ENCODE measurements at regions not wholly inside any gene's neighbourhood (a gene's known extent, or its start where the extent isn't known, plus 50 kb on each side); places are given as distances from the start of the nearest gene placed in this dataset.
"Not testable (repeated sequence)": the region's sequence is repeated elsewhere in the genome, so short reads cannot be mapped to it uniquely, and the experiment has no call there.

DNA sequence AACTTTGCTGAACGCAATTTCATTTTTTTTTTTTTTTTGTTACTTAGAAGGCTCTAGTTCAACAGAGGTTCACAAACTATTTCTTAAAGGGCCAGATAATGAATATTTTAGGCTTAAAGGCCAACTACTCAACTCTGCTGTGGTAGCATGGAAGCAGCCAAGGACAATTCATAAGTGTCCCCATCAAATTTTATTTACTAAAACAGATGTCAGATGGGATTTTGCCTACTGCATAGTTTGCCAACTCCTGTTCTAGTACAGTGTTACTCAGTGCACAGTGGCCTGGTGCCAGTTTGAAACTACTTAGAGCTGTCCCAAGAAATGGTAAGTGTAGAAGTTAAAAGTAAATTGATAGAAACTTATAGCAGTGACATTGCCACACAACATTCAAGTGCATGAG lies 949.4 kb upstream of the FANCL start:
- no peak for DNase-seq

DNA sequence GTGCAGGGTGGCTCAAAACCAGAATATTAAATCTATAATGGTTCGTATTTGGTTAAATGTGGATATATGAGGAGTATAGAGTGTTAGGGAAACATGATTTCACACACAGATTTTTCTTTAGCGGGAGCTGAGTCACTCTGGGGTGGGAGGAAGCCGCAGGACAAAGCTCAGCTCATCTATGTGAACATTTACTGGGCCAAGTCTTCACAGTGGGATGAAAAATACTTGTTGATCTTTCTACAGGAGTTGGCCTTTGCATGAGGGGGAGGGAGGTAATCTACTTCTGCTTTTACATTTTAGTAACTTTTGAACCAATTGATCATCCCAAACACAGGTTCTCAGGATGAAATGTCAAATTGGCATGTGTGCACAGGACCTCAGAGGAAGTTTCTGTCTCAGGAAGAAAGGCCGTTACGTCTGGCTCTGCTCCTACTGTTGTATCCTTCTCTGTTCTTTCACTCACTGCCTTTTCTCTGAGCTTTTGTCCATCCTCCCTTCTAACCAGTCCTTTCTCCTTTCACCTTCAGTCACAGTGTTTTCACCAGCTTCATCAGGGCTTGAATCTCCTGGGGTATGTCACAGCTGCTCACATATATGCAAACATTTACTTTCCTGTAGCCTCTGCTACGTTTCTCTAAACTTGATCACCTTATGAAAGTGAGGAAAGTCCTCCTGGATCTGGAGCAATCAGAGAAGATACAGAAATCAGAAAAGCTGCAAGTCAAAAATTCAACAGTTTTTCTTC lies 943.3 kb upstream of the FANCL start:
- DNase-seq, result no peak

DNA sequence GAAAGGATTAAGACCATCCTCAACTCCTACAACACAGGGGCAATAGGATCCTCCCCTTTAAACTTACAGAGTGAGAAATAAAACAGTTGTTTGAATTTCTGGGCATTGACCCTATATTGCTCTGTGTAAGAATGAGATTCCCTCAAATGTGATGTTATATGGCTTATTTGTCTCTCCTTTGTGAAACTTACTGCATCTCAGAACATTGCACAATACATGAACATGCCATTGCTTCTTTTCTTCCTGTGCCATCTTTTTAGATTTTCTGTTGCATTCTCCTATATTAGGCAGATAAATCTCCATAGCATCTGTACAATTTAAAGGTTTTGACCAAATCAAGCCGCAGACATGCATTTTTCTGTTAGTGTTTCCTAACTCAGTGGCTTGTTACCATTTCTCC lies 941.9 kb upstream of the FANCL start:
- no peak for DNase-seq

DNA sequence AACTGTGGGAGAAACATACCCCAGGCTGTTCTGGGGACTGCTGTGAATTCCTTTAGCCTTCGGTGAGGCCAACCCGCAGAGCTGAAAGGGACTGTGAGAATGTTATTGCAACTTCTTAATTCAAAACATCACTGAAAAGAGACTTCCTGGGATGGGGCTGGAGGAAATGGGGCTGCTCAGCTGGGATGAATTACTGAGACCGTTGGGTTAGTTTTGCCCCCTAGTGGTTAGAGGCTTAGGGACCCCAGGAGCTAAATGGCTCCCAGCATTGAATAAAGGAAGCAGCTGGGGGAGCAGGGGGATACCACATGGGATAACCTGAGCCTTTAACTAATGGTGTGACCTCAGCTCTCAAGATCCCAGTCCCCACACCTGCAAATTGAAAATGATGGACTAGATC lies 941.1 kb upstream of the FANCL start:
- peak; percentile 1 for DNase-seq

DNA sequence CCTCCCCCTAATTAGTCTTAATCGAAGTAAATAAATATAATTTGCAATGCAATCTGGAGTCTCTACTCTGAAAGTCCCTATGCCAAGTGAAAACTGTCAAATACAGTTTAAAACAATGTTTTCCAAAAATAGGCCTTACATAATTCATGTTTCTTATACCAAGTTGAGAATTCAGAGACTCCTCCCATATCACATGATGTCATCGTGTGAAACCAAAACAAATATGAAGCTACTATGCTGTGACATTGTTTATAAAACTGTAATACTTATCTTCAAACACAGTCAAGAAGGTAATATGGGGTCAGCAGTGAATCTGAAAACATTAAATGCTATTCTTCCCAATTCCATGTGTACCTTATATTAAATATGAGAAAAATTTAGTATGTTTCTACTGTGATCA lies 940.2 kb upstream of the FANCL start:
- no peak for DNase-seq

DNA sequence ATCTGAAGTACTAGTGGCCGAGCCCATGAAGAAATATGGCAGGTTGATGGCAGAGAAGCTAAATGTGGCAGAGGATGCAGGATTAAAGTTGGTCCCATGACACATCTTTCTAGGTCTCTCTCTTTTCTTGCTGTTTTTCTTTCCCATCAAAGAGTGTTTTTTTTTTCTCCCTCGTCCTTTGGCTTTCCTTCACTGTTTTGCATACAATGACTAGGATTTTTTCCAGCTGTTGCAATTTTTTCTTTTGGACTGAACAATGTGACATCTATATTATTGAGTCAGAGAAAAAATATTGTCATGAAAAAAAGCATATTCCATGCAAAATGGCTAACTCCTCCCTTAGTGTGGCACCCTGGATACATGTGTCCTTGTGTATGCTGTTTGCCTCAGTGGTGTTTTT lies 939.5 kb upstream of the FANCL start:
- DNase-seq, result no peak

DNA sequence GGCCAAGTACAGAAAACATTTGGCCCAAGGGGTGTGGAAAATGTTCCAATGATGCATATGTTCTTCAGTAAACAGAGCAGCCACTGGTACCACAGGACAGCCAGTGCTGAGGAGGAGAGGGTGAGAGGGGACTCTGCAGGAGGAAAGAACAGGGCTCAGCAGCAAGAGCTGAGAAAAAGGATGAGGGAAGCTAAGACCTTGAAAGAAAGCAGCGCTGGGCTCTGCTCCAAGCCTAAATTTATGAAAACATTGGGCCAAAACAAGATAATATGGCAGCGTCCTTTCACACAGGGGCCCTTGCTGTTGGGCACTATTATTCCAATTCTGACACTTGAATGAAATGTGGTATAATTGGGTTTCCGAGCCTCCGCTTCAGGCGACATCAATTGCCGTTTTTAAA lies 939.0 kb upstream of the FANCL start:
- DNase-seq, result no peak

DNA sequence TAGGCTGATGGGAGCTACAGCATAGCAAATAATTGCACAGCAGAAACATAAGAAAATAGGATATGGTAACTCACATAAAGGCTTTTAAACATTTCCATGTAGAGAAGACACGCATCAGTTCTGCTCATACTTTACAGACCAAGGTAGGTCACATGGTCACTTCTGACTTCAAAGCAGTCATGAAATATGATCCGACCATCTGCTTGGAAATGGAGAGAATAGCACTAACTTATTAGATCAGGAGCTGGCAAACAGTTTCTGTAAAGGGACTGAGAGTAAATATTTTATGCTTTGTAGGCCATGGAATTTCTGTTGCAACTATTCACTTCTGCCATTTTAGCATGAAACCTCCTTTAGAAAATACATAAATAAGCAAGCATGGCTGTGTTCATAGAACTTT lies 936.6 kb upstream of the FANCL start:
- no peak for DNase-seq

DNA sequence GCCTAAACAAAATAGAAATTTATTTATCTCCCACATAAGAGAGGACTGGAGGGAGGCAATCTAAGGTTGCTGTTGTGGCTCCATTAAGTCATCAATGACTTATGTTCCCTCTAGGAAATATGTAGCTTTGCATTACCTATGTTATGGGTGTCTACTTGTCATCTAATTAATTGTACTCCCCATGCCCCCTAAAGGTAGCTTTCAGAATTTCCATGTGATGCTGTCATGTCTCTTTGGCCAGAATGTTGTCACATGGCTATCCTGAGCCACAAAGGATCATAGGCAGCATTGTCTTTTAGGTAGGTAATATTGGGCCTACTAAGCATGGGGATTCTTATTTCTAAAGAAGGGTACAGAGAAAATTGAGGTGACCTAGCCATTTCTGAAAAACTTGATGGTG lies 935.6 kb upstream of the FANCL start:
- peak; percentile 1 for DNase-seq

DNA sequence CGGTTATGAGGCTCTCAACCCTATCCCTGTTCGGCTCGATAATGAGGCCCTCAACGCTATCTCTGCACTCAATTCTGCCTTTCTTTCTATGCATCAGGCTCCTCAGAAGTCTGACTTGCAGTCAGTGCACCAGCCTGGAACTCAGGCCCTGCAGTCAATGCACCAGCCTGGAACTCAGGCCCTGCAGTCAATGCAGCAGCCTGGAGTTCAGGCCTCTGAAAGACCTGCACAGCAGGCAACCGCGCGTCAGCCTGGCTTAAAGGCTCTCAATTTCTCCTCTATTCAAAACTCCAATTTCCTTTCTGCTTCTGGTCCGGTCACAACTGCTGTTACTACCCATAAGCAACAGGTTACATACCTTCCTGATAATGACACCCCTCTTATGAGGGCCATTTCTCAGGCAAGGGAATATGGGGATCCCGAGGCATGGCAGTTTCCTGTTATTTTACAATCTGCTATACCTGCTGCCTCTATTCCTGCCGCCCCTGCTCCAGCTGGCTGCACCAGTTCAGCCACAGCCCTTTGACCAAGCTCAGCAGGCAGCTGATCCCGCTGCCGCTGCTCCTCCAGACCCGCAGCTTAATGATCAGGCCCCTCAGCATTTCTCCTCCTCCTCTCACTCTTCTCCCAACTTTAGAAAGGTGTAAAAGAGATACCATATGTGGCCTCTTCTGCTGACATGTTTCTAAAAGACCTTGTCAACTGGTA lies 933.6 kb upstream of the FANCL start:
- DNase-seq, result no peak

DNA sequence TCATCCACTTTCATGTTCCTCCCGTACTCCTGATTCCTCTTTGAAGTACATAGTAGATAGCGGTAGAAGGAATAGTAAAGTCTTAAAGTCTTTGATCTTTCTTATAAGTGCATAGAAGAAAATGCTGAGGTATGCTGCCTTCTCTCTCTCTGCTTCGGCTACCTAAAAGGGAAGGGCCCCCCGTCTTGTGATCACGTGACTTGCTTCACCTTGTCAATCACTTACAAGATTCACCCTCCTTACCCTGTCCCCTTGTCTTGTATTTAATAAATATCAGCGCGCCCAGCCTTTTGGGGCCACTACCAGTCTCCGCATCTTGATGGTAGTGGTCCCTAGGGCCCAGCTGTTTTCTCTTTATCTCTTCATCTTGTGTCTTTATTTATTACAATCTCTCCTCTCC lies 932.2 kb upstream of the FANCL start:
- no peak for DNase-seq

DNA sequence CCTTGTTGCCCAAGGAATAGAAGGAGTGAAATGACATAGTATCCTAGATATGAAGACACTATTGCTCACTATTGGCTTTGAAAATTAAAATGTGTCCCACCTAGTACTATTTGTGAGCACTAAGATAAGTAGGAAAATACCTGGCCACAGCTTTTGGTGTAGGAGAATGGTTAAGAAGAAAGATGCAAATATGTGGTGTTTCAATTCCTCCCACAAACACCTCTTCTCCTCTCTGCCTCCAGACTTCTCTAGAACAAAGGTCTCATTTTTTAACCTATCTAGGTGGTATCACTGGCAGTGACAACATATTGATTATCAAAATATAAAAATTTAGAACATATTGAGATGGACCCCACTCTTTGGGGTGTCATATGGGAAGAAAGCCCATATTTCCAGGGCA lies 929.9 kb upstream of the FANCL start:
- DNase-seq, result no peak

DNA sequence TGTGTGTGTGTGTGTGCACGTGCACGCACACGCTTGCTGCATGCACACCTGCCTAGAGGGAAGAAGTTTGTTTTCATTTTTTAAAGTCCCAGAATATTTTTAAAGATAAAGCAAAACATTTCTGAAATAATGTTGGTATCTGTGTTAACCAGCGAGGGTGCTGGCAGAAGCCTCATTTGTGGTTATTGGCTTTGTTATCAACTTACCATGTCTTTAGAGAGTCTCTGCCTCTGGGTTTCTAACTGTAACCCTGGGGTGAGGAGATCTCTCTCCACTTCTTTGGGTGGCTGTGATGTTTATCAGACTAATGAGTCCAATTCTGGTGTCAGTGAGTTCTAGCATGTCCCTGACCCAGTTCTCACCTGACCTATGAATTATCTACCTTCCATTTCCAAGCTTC lies 927.6 kb upstream of the FANCL start:
- DNase-seq, result no peak

DNA sequence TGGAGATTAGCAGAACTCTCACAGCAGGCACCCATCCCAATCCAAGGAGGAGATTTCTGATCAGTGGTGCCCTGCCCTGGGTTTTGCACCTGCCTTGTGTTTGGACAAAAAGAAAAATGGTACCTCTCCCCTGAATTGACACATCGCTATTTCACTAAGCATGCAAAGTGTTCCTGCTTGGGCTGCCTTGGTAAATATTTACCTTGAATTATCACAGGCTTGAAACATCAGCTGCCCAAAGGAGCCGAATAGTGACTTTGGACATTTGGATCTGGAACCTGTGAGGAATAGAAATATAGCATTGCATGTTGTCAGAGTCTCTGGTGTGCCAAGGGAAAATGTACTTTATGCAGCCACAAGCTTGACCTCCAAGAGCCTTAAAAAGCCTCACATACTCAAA lies 926.4 kb upstream of the FANCL start:
- no peak for DNase-seq

DNA sequence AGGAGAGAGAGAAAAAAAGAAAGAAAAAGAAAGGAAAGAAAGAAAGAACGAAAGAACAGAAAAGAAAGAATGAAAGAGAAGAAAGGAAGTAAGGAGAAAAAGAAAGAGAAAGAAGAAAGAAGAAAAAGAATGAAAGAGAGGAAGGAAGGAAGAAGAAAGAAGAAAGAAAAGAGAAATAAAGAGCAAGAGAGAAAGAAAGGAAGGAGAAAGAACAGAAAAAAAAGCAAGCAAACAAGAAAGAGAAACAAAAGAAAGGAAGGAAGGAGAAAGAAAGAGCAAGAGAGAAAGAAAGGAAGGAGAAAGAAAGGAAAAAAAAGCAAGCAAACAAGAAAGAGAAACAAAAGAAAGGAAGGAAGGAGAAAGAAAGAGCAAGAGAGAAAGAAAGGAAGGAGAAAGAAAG lies 916.8 kb upstream of the FANCL start:
- not testable (repeated sequence) for DNase-seq

DNA sequence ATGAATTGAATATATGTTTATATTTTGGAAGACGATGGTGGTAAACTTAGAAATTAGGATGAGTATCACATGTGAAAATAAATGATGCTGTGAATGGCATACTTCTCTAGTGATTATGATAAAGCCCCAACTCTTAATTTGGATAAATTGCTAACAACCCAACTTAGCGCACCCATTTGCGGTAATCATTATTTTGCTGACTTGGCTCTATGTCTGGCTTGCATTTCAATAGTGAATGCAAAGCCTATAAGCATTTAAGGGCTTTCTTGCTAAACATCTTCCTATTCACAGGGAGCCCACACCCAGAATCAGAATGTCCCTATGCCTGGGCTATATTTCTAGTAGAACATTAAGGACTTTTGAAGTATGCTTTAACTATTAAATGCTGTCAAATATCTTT lies 910.7 kb upstream of the FANCL start:
- no peak for DNase-seq

DNA sequence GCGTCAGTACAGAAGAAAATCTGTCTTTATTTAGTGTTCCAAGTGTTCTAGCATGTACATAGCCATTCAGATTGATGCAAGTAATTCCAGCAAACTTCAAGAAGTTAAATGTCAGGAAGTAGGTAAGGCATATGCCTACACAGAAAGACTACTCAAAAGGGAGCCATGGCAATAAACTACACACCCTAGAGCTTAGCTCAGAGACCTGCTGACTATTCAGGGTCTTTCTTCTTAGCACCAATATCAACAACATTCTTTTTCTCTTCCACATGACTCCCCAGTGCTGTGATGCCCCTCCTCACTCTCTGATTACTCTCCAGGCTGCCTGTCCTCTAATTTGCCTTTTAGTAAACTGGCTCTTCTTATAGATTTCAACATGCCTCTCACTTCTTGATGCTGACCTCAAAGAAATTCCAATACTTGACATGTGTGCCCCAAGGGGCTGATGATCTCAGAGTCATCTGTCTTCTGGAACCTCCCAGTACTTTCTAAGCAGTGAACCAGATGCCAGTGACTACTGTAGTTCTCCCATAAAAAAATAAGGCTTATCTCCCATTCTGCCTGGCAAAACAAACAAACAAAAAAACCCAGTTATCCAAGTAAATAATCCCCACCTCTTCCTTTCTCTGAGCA lies 909.2 kb upstream of the FANCL start:
- DNase-seq, result no peak

DNA sequence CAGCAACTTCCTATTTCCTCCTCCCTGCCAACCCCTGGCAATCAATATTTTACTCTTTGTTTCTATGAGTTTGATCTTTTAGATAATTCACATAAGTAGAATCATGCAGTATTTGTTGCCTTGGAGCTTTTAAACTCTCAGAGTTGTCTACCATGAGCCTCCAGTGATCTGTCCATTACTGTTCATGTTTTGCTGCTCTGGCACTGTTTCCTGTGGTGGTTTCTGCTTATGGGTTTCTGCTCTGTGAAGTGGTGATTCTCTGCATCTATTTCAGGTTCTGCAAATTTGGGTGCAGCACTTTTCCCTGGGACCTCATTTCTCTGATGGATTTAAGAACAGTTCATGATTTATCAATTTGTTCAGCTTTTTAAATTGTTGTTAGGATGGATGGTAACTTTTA lies 908.1 kb upstream of the FANCL start:
- DNase-seq, result no peak

DNA sequence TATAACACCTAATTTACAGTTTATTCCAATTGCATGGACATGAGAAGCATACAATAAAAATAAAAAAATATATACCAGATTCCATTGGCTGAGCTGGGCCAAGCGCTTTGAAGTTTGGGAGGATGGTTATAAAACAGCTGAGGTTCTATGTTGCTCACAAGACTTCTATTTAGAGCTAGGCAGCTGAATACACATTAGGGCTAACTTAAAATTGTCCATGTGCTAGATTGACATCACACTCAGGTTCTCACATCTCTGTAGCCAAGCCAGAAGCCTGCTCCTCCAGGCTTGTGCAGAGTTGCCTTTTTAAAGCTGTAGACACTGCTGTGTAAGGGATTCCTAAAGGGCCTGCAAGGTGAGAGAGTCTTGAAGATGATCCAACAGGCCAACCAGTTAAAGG lies 871.1 kb upstream of the FANCL start:
- no peak for DNase-seq

DNA sequence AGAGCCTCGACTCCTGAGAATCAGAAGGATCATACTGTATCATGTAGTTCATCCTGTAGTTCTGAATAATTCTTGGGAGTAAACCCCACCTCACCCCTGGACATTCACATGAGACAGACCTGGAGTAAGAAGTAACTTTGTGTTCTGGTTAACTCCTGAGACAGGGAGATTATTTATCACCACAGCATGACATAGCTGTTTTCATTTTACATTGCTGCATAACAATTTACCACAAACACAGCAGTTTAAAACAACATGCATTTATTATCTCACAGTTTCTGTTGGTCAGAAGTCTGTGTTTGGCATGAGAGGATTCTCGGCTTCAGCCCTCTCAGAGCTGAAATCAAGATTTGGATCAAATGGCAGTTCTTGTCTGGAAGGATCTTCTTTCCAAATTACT lies 855.8 kb upstream of the FANCL start:
- no peak for DNase-seq

DNA sequence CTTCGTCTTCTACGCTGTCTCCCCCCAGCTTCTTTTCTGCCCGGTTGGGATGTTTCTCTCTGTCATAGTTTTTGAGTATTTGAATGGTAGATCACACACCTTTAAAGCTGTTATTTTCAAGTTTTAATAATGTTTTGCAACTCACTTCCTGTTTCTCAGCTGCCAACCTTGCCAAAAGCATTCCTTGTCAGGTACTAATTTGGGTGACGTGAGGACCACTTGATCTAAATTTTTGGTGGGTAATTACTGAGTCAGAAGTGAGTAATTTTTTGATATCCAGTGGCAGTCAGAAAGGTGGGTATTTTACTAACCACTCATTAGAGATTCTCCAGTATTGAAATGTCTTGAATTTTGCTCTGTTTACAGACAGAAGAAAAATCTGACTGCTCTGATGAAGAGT lies 852.4 kb upstream of the FANCL start:
- DNase-seq, result no peak

DNA sequence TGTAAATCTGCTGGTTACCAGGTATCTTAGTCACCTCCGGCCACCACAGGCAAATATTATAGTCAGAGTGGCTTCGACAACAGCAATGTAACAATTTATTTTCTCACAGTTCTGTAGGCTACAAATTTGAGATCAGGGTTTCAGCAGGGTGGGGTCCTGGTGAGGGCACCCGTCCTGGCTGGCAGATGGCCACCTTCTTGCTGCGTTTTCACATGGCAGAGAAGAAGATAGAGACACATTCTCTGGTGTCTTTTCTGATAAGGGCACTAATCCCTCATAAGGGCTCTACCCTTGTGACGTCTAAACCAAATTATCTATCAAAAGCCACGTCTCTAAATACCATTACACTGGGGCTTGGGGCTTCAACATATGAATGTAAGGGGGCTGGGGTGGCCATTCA lies 843.2 kb upstream of the FANCL start:
- no peak for DNase-seq

DNA sequence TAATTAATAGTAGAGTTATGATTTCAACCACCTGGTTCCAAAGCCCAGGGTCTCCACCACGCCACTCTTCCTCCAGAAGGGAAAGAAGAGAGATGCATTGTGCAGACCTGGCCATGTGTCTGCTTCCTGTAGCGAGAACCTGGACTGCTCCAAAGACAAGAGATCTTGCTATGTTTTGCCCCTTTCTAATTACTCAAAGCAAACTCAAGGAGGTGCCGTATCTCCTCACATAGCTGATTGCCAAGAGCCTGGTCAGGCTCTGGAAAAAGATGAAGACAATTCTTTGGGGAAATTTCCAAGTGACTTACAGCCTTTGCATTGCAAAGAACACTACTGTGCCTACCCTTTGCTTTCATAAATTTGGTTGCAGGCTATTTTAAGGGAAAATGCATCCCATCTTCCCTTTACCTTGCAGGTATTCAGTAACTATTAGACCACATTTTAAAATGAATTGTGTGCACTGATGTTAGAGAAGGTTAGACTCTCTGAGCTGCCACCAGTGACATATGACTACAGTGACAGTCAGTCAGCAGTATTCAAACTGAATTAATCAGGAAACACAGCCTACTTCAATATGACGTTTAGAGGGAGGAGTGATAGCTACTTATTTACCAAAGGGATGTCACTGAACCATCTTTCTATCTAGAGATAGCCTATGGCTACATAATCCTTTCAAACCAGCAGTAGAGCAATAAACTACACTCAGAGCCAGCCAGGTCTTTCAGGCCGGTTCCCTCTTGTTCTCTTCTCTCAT lies 842.1 kb upstream of the FANCL start:
- no peak for DNase-seq

DNA sequence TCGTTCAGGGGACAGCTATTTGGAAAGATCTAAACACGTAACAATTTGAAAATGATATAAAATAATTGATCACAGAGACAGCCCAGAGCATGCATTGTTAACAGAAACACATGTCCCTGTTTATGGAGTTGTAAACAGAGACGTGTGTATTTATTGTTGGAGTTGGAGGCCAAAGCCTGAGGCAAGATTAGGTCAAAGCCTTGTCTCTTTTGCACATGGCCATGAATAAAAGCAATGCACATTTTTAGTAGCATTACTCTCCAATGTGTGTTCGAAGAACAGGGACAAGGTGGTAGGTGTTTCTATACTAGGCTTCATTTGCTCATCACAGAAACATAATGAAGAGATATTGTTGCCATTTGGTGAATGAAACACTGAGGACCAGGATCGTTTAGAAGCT lies 841.5 kb upstream of the FANCL start:
- DNase-seq, result no peak
